DOHH2 (cell line): ENCODE measurements at regions not wholly inside any gene's neighbourhood (a gene's known extent, or its start where the extent isn't known, plus 50 kb on each side); places are given as distances from the start of the nearest gene placed in this dataset.

Source experiments
- CTCF ChIP-seq: fragments of 200-600 bp; sonication (generic); IDR thresholded peaks from one replicate; pipeline ENCODE4 v1.5.1; 2014; ENCODE audit warnings: antibody characterized with exemption, mild to moderate bottlenecking, low read depth, low read length; ENCODE audit not compliant: poor library complexity, severe bottlenecking
- EZH2phosphoT487 ChIP-seq: fragments of 200-600 bp; sonication (generic); IDR thresholded peaks from 2 replicates; pipeline ENCODE4 v1.6.1; 2017; ENCODE audit warnings: borderline replicate concordance, mild to moderate bottlenecking, antibody characterized with exemption, low read length, moderate library complexity, mixed read lengths

DNA sequence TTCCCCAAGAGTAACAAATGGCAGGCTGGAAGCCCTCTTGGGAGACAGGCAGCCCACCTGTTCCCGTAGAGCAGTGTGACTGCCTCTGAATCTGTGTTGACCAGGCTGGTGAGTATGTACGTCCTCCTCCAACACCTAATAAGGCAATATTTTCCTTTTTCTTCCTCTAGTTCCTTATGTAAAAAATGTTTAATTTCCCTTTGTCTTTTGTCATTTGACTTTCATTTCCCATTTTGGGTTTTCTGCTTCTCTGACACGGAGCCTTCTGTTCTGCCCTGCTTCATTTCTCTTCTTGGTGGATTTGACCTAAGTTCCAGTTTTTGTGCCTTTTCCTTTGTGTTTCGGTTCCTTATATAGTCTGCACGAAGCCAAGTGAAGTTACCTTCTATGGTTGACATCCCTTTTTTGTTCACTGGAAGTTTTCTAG is 65.8 kb upstream of the ATF3 start:
- TF ChIP-seq CTCF (no peak), EZH2phosphoT487 (no peak)
